ENCODE measurements at regions not wholly inside any gene's neighbourhood (a gene's known extent, or its start where the extent isn't known, plus 50 kb on each side); places are given as distances from the start of the nearest gene placed in this dataset.
"Not testable (repeated sequence)": the region's sequence is repeated elsewhere in the genome, so short reads cannot be mapped to it uniquely, and the experiment has no call there.

DNA sequence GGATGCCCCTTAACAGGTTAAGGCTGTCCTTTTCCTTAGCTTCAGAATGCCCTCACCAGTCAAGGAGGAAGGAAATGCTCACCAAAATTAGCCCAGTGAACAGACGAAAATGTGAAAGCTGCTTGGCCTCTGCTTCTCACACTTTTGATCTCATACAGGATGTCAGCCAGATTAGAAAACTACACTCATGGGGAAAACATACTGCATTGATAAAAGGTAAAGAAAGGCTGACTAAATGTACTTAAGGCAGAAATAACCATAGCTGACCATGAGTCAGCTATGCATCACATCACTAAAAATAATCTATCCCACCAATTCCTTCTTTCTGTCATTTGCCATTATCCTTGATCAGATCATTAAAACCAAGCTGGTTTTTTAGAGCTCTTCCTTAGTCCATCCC is 198.4 kb upstream of the TENT5A start:
- no peak for DNase-seq

DNA sequence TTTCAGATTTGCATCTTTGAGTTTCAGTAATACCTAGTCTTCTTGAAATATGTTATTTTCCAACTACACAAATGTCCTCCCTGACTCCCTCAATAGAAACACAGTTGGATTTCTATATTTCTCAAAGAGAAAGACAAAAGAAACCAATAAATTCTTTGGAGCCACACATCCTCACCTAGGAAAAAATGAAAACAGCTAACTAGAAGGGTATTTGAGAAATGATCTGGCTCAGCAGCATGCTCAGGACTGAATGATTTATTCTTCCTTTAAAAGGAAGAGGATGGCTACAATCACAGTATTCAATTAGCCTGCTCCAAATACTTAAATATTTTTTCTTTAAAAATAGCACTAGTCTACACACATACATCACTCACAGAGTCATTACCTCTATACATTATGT is 196.4 kb upstream of the TENT5A start:
- DNase-seq, result no peak

DNA sequence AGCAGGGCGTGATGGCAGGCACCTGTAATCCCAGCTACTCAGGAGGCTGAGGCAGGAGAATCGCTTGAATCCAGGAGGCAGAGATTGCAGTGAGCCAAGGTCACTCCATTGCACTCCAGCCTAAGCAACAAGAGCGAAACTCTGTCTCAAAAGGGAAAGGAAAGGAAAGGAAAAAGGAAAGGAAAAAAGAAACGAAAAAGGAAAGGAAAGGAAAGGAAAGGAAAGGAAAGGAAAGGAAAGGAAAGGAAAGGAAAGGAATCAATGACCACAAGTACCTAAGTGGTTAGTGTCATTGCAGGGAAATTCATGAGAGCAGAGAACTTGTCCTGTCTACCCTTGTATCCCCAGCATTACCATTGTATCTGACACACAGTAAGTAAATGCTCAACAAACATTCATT is 195.7 kb upstream of the TENT5A start:
- DNase-seq, result not testable (repeated sequence)

- DNase-seq, result no peak
These were observed 192.2 kb upstream of the TENT5A start for GRCh38 chr6:81944661-81945060.

GRCh38 chr6:81942842-81943241 is 190.4 kb upstream of the TENT5A start:
- DNase-seq, result not testable (repeated sequence)

DNA sequence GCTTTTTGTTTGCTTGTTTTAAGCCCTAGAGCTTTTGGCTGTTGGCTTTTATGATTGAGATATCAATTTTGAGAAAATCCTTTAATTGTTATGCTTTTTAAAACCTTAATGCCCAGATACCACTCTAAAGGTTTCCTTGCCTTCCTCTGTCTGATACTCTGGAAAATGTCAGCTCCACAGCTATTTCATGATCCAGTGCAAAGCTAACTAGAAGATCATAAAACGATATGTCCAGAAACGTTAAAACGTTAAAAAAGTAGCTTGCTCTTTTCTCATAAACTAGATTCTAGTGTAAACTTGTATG is 189.5 kb upstream of the TENT5A start:
- DNase-seq, result no peak

DNA sequence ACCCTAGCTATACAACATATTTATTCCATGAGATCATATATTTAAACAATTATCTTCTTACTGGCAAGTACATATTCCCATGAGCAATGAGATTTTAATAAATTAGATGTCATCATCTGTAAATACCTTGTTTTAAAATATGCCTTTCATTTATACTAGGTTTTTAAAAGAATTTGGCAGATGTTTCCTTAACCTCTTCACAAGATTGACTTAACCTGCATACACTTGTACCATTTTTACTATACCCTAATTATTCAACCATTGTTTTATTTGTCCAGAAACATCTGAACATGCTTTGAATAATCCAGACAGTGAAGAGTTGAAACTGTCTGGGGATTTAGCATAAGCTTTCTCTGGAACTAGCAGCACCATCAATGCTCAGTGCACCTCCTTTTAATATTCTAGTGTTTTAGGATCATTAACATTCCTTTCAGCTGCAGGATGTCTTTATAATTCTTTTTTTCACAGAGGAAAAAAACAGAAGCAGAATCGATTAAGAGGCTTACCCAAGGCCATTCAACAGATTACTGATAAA is 188.0 kb upstream of the TENT5A start:
- DNase-seq, result no peak

- DNase-seq, result no peak
These were observed 187.3 kb upstream of the TENT5A start for GRCh38 chr6:81939766-81940165.

DNA sequence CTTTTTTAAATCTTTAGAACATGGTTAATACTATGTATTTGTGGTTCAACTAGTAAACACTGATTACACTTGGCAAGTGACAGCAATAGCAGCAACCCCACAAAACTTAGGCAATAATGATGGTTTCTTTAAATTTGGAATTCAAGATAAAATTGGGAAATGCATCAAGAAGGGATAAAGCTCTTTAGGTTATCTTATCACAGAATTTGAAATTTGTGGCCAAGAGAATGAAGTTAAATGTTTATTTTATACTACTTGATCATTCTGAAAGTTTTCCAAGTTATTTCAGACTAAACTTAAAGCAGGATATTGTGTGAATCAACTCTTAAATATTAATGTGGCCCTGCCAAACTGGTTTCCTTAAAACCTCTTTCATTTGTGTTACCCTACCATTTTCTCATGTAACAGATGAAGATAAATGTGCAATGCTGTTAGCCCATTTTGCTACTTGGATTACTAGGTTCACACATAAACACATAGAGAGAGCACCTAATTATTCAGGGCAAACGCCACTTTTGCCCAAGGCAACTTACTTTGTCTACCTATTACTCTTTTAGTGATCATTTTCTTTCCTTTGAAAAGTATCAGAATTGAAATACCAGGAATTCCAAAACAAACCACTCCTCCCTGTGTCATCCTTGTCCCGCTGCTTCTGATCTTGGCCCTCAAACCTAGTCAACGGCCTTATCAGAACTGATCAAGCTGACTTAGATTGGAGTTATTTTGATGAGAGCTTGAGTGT is 186.7 kb upstream of the TENT5A start:
- no peak for DNase-seq

DNA sequence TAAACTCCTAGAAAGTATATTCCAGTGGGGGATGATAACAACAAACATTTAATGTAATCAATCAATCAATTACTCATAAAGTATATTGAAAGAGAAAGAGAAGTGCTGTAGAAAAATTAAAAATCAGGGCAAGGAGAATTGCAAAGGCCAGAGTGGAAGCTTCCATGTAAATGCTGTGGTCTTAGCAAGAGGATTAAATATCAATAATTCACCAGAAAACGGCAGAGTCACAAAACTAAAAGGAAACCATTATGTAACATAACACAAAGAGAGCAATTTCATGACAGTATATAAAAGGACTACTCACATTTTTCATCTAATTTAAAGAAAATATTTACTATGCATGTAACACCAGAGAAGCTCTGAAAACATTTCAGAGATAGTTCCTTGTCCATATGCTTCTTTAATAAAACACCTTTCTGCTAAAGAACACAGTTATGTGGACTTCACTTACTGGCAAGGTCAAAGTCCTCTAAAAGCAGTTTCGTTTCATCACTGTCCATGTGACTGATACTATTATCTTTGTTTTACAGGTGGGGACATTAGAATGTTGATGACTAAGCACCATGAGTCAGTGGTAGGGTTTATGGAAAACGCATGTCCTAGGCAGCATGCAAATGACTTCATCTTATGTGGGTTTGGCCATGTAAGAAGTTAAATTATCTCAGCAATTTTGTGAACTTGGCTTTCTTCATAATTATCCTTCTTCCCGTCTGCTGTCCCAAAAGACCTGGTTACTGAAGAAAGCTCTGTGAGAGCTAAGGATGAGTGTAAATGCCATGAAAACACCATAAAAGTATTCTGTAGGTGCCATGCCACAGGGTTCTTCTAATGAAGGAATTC is 185.8 kb upstream of the TENT5A start:
- DNase-seq, result no peak

DNA sequence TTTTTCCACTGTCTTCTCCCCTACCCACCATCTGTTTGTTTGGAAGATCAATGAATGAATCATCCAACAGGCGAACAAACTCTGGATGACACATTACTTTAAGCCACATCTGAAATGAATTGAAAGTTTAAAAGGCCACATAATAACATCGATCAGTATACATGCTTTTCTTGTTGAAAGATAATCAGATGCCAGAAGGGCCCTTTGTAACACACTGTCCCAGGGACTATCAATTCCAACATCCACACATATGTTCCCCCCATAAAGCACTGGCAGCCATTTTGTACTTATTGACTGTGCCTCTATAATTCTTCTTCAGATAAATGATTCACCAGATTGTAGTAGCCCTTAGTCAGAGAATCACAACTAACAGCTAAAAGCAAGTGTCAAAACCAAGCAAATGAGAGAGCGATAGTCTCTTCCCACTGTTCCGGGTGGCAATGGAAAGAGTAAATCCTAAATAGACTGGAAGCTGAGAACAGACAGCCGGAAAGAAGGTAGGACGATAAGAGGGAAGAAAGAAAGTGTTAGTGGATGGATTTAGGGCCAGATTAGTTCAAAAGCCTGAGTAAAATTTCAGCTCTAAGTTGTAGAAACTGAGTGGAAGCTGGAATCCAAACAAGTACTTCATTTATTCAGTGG is 184.9 kb upstream of the TENT5A start:
- DNase-seq, result no peak

- no peak for DNase-seq
These were observed 182.5 kb upstream of the TENT5A start for GRCh38 chr6:81934936-81935335.

- DNase-seq, result no peak
These were observed 181.1 kb upstream of the TENT5A start for GRCh38 chr6:81933608-81934051.

GRCh38 chr6:81933089-81933488 is 180.6 kb upstream of the TENT5A start:
- no peak for DNase-seq

DNA sequence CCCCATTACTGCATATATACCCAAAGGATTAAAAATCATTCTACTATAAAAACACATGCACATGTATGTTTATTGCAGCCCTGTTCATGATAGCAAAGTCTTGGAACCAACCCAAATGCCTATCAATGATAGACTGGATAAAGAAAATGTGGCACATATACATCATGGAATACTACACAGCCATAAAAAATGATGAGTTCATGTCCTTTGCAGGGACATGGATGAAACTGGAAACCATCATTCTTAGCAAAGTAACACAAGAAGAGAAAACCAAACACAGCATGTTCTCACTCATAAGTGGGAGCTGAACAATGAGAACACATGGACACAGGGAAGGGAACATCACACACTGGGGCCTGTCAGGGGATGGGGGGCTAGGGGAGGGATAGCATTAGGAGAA is 180.0 kb upstream of the TENT5A start:
- not testable (repeated sequence) for DNase-seq

- DNase-seq, result no peak
These were observed 177.3 kb upstream of the TENT5A start for GRCh38 chr6:81929828-81930227.

- DNase-seq, result no peak
These were observed 172.7 kb upstream of the TENT5A start for GRCh38 chr6:81925201-81925600.

GRCh38 chr6:81909981-81910900 is 157.8 kb upstream of the TENT5A start:
- DNase-seq, result no peak

DNA sequence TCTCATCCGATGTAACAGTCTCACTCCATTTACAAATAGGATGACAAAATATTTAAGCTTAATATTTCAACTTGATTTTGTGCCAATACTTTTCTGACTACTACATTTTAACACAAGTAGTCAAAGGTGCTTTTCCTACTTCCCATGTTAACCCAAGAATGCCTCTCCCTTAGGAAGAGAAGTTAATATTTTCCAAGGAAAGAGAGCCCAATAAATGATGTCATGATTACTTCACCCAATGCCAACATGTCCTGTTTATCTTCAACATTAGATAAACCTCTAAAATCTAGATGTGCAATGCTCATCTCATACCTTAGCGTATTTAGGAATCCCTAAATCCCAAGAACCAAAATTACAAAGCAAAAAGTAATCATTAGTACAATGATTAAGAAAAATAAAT is 156.7 kb upstream of the TENT5A start:
- no peak for DNase-seq

GRCh38 chr6:81906709-81907204 is 154.3 kb upstream of the TENT5A start:
- DNase-seq, result no peak

- no peak for DNase-seq
These were observed 153.6 kb upstream of the TENT5A start for GRCh38 chr6:81906041-81906440.

DNA sequence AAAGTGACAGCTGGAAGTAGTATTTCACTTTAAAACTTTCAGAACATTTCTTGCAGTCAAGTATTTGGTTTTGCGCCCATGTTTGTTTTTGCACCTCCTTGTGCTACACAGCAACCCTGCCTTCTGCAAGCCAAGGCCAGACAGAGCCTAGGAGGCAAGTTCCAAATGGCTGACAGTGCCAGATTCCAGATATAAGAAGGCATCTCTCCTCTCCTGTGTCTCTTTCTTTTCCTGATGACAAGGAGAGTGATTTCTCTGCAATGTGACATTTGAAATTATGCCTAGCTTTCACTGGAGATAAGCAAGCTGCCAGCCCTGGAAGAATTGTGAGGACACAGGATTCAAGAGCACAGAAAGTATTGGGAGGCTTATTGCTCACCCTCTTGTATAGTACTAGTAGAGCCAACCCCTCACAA is 149.1 kb upstream of the TENT5A start:
- no peak for DNase-seq
